CD4-positive, alpha-beta T cell (primary cell): ENCODE measurements at regions not wholly inside any gene's neighbourhood (a gene's known extent, or its start where the extent isn't known, plus 50 kb on each side); places are given as distances from the start of the nearest gene placed in this dataset.

Experiments
- ATAC-seq: fragments of 200-7000 bp; cut with Tn5 transposase; one replicate; pipeline ENCODE4 v1.10.0; 2022; ENCODE audit warnings: mild to moderate bottlenecking; ENCODE audit not compliant: poor library complexity
- CTCF ChIA-PET: fragments of 350-600 bp; sonication (Branson Sonifier 250); formaldehyde crosslinking; loops from one replicate; lab custom pipeline; 2021; ENCODE audit warnings: antibody characterized with exemption, inconsistent platforms; lab: Charles Lee
- POLR2A ChIA-PET: fragments of 350-600 bp; sonication (Branson Sonifier 250); formaldehyde crosslinking; loops from one replicate; lab custom pipeline; 2021; ENCODE audit warnings: antibody characterized with exemption, inconsistent platforms; lab: Charles Lee
- DNase-seq, 14 experiments: peaks; one replicate each; pipeline ENCODE4 v3.0.0-alpha.2; 2013 to 2020; ENCODE audit warnings: mixed read lengths in 2 of 14
- H3K27ac ChIP-seq, 2 donors: one replicate each; pipeline versions ENCODE4 v1.5.1 to v1.7.0; 2013; ENCODE audit warnings: low read length in 2 of 2, low read depth in 1 of 2, mild to moderate bottlenecking in 1 of 2
- H3K27me3 ChIP-seq, 2 experiments: 1 replicate in 1 of 2; 2 replicates in 1 of 2; pipeline versions ENCODE4 v1.6.1 to v1.7.0; 2013; ENCODE audit warnings: low read length in 2 of 2, control low read depth in 1 of 2, mild to moderate bottlenecking in 1 of 2, moderate library complexity in 1 of 2; ENCODE audit not compliant: insufficient read depth in 2 of 2, control insufficient read depth in 1 of 2
- H3K36me3 ChIP-seq: one replicate; pipeline ENCODE4 v1.6.1; 2013; ENCODE audit warnings: low read length, control low read depth; ENCODE audit not compliant: insufficient read depth
- H3K4me1 ChIP-seq: one replicate; pipeline ENCODE4 v1.6.1; 2013; ENCODE audit warnings: low read length, control low read depth; ENCODE audit not compliant: insufficient read depth
- H3K4me3 ChIP-seq: one replicate; pipeline ENCODE4 v1.5.1; 2013; ENCODE audit warnings: mild to moderate bottlenecking, low read length, moderate library complexity
- H3K9me3 ChIP-seq, 2 experiments: 1 replicate in 1 of 2; 2 replicates in 1 of 2; pipeline versions ENCODE4 v1.6.1 to v1.7.0; 2013; ENCODE audit warnings: low read length in 2 of 2, mild to moderate bottlenecking in 2 of 2, control low read depth in 1 of 2, moderate library complexity in 1 of 2; ENCODE audit not compliant: control insufficient read depth in 1 of 2, insufficient read depth in 1 of 2
- H3K27ac Mint-ChIP-seq: one replicate; pipeline ENCODE4 v1.8.0; 2020; ENCODE audit warnings: mixed read lengths
- H3K27me3 Mint-ChIP-seq: one replicate; pipeline ENCODE4 v1.8.0; 2021; ENCODE audit warnings: mixed read lengths
- H3K36me3 Mint-ChIP-seq: one replicate; pipeline ENCODE4 v1.8.0; 2021; ENCODE audit warnings: low read depth, mixed read lengths
- H3K4me1 Mint-ChIP-seq: one replicate; pipeline ENCODE4 v1.8.0; 2021; ENCODE audit warnings: low read depth, mixed read lengths
- H3K4me3 Mint-ChIP-seq: one replicate; pipeline ENCODE4 v1.8.0; 2020; ENCODE audit warnings: mild to moderate bottlenecking, mixed read lengths
- H3K9me3 Mint-ChIP-seq: one replicate; pipeline ENCODE4 v1.8.0; 2020; ENCODE audit warnings: mixed read lengths
- intact Hi-C, 2 experiments: fragments of 100-400 bp; cut with DNase I in 1 of 2; cut with micrococcal nuclease in 1 of 2; formaldehyde crosslinking; loops; one replicate each; pipeline versions ENCODE4 v1.15.1 to v1.9.0; 2023 to 2025; cut with DNase I, micrococcal nuclease
- TF ChIP-seq, protein P1 (sequence below): fragments of 200-600 bp; IDR thresholded peaks from one replicate; pipeline ENCODE4 v1.8.0; 2022; ENCODE audit warnings: antibody characterized with exemption, mild to moderate bottlenecking

DNA sequence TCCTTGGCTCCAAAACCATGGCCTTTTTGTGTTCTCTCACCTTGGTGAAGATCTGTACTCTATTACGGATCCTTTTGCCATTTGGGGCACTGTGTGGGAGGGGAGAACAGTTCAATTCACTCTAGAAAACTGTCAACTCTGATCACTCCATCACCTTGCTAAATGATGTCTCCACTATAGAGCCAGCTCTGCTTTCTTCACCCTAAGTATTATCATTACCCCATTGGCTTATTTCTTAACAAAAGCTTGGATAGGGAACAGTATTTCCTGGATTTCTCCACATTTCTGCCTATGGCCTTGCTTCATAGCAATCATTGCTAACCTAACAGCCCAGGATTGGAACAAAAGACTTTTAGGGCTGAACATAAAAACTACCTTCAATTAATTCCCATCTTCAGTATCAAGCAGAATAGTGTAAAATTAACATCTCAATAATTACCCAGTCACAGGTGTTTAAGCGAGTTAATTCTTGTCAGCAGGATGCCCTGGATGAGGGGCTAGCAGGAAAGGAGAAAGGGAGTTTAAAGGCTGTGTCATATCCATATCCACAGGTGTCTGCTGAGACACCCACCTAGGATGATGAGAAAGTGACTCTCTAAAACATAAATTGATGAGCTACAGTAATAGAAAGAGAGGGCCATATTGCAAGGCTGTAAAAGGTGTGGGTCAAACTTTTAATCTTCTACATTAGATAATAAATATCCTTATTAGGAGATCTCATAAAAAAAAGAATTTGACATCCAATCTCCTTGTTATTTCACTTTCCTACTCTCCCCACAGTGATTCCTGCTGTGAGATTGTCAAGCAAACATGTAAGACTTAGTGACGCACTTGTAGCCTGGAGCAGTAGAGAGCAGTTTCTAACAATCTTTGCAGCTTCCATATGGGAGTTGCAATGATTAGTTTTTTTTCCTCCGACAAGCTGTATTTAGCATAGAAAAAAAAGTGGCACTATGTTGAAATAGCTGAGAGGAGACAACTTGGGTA, 589.5 kb upstream of the NXPH2 start:
- no peaks in the 10 kb centered on the region for H3K27me3 Mint-ChIP-seq
- Histone ChIP-seq H3K9me3 (peaks cover 0 to 3% of the 10 kb centered on the region in 2 experiments), H3K27me3 (no peaks in the 10 kb centered on the region), H3K4me3 (no peak overlapping the region), H3K4me1 (no peaks in the 10 kb centered on the region), H3K36me3 (no peaks in the 10 kb centered on the region), H3K27ac (no peak overlapping the region)
- H3K9me3 Mint-ChIP-seq = peaks cover 10% of the 10 kb centered on the region
- no peaks in the 10 kb centered on the region for H3K36me3 Mint-ChIP-seq
- H3K27ac Mint-ChIP-seq = no peak overlapping the region
- intact Hi-C loops = no loop called here
- no peaks in the 10 kb centered on the region for H3K4me1 Mint-ChIP-seq
- ATAC-seq = no peak
- CTCF ChIA-PET = no interaction called here
- TF ChIP-seq, protein P1, sequence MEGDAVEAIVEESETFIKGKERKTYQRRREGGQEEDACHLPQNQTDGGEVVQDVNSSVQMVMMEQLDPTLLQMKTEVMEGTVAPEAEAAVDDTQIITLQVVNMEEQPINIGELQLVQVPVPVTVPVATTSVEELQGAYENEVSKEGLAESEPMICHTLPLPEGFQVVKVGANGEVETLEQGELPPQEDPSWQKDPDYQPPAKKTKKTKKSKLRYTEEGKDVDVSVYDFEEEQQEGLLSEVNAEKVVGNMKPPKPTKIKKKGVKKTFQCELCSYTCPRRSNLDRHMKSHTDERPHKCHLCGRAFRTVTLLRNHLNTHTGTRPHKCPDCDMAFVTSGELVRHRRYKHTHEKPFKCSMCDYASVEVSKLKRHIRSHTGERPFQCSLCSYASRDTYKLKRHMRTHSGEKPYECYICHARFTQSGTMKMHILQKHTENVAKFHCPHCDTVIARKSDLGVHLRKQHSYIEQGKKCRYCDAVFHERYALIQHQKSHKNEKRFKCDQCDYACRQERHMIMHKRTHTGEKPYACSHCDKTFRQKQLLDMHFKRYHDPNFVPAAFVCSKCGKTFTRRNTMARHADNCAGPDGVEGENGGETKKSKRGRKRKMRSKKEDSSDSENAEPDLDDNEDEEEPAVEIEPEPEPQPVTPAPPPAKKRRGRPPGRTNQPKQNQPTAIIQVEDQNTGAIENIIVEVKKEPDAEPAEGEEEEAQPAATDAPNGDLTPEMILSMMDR = no peak
- DNase-seq = no peak
- no peak overlapping the region for H3K4me3 Mint-ChIP-seq
- POLR2A ChIA-PET = no interaction called here

DNA sequence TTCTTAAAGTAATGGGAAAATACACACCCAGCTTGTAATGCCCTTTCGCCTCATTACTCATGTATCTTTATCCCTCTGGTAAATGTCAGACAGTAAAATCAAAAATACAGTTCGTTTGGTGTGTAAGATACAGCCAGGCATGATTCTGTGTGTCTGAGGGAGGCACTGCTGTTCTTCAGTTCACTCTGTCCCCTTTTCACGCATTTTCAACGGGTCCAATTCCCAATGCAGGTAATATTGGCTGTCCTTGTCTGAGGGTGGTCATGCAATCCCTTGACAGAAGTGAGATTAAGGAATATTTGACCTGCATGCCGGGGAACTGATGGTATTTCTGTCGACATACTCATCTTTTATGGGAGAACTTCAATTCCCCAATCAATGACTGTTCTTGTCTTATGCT, 587.2 kb upstream of the NXPH2 start:
- H3K4me1 Mint-ChIP-seq = no peaks in the 10 kb centered on the region
- TF ChIP-seq, protein P1 = no peak
- Histone ChIP-seq H3K27ac (no peak overlapping the region), H3K9me3 (peaks cover 0 to 3% of the 10 kb centered on the region in 2 experiments), H3K4me1 (no peaks in the 10 kb centered on the region), H3K27me3 (no peaks in the 10 kb centered on the region), H3K36me3 (no peaks in the 10 kb centered on the region), H3K4me3 (no peak overlapping the region)
- DNase-seq (no peak), ATAC-seq (no peak)
- intact Hi-C loops = no loop called here
- ChIA-PET POLR2A (no interaction called here), CTCF (no interaction called here)
- H3K36me3 Mint-ChIP-seq = no peaks in the 10 kb centered on the region
- H3K4me3 Mint-ChIP-seq = no peak overlapping the region
- H3K27me3 Mint-ChIP-seq = no peaks in the 10 kb centered on the region
- no peak overlapping the region for H3K27ac Mint-ChIP-seq
- H3K9me3 Mint-ChIP-seq = peaks cover 16% of the 10 kb centered on the region

DNA sequence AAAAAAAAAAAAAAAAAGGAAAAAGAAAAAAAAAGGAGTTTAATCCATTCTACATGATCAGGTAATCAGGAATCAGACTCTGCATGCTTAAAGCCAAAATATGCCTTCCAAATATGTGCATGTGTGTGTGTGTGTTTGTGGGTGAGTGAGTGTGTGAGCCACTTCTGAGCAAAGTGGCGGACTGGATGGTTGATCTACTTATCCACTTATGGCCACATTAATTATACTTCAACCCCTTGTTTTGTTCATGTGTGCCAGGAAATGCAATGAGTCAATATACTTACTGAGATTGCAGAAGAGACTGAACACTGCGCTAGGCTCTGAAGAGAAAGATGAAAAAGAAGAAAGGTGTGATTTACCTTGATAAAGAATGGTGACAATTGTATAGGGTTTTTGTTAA, 586.5 kb upstream of the NXPH2 start:
- Mint-ChIP-seq H3K4me1 (no peaks in the 10 kb centered on the region), H3K9me3 (peaks cover 16% of the 10 kb centered on the region), H3K4me3 (no peak overlapping the region), H3K36me3 (no peaks in the 10 kb centered on the region), H3K27me3 (no peaks in the 10 kb centered on the region), H3K27ac (no peak overlapping the region)
- Histone ChIP-seq H3K27ac (no peak overlapping the region), H3K27me3 (no peaks in the 10 kb centered on the region), H3K4me3 (no peak overlapping the region), H3K36me3 (no peaks in the 10 kb centered on the region), H3K4me1 (no peaks in the 10 kb centered on the region), H3K9me3 (peaks cover 0 to 3% of the 10 kb centered on the region in 2 experiments)
- ATAC-seq = no peak
- intact Hi-C loops = no loop called here
- CTCF ChIA-PET = no interaction called here
- TF ChIP-seq, protein P1 = no peak
- no peak for DNase-seq
- POLR2A ChIA-PET = no interaction called here
